Spleen (tissue), 11 donors: ENCODE measurements at regions not wholly inside any gene's neighbourhood (a gene's known extent, or its start where the extent isn't known, plus 50 kb on each side); places are given as distances from the start of the nearest gene placed in this dataset.

Source experiments
- DNase-seq: peaks from one replicate; pipeline ENCODE4 v3.0.0-alpha.2; 2020
- H3K27ac ChIP-seq, 8 donors: fragments of 200-600 bp; sonication (generic) in 7 of 8; 1 replicate in 4 of 8; 2 replicates in 4 of 8; pipeline versions ENCODE4 v1.5.0 to v1.8.0; 2016 to 2021; ENCODE audit warnings: inconsistent platforms in 4 of 8, mild to moderate bottlenecking in 4 of 8, moderate library complexity in 1 of 8
- H3K27me3 ChIP-seq, 7 donors: fragments of 200-600 bp; sonication (generic) in 6 of 7; replicated peaks in 1 of 7; 1 replicate in 4 of 7; 2 replicates in 3 of 7; pipeline versions ENCODE4 v1.5.0 to v1.8.0; 2016 to 2021; ENCODE audit warnings: inconsistent platforms in 3 of 7, mild to moderate bottlenecking in 1 of 7
- H3K36me3 ChIP-seq, 6 donors: fragments of 200-600 bp; sonication (generic) in 5 of 6; 1 replicate in 4 of 6; 2 replicates in 2 of 6; pipeline versions ENCODE4 v1.5.0 to v1.8.0; 2016 to 2021; ENCODE audit warnings: inconsistent platforms in 2 of 6
- H3K4me1 ChIP-seq, 6 donors: fragments of 200-600 bp; sonication (generic) in 5 of 6; 1 replicate in 3 of 6; 2 replicates in 3 of 6; pipeline versions ENCODE4 v1.5.0 to v1.8.0; 2016 to 2021; ENCODE audit warnings: inconsistent platforms in 3 of 6
- H3K4me3 ChIP-seq, 8 donors: fragments of 200-600 bp; sonication (generic) in 7 of 8; 1 replicate in 4 of 8; 2 replicates in 4 of 8; pipeline versions ENCODE4 v1.5.0 to v1.8.0; 2016 to 2021; ENCODE audit warnings: inconsistent platforms in 4 of 8, mild to moderate bottlenecking in 4 of 8, moderate library complexity in 2 of 8
- H3K9me3 ChIP-seq, 8 donors: fragments of 200-600 bp; sonication (generic) in 7 of 8; 1 replicate in 4 of 8; 2 replicates in 4 of 8; pipeline versions ENCODE4 v1.5.0 to v1.8.0; 2016 to 2021; ENCODE audit warnings: inconsistent platforms in 4 of 8
- POLR2A ChIP-seq, 3 donors: fragments of 450-650 bp; IDR thresholded peaks; one replicate each; pipeline ENCODE4 v1.5.1; 2017; ENCODE audit warnings: antibody characterized with exemption in 3 of 3, mild to moderate bottlenecking in 1 of 3
- POLR2AphosphoS5 ChIP-seq, 3 donors: sonication (generic); formaldehyde crosslinking; IDR thresholded peaks; one replicate each; pipeline ENCODE4 v1.5.1; 2017; ENCODE audit warnings: antibody characterized with exemption in 3 of 3
- WGBS, 5 donors: extraction: QIAGEN DNeasy Blood & Tissue Kit in 3 of 5; methylation state at CpG; one replicate each; pipeline versions ENCODE4 v1.1.5 to v1.1.7; 2013 to 2018; 5-methylcytosine and 5-hydroxymethylcytosine counted together
- intact Hi-C: fragments of 100-400 bp; cut with DNase I; formaldehyde crosslinking; loops from one replicate; pipeline ENCODE4 v1.15.0; 2023; ENCODE audit warnings: low total_unique reads
- TF ChIP-seq, protein P1 (sequence below), 11 experiments: fragments of 200-600 bp in 7 of 11; fragments of 450-650 bp in 4 of 11; sonication (generic) in 4 of 11; IDR thresholded peaks in 8 of 11; conservative IDR thresholded peaks in 3 of 11; 1 replicate in 7 of 11; 2 replicates in 4 of 11; pipeline versions ENCODE4 v1.4.0 to v1.8.0; 2016 to 2021; ENCODE audit warnings: antibody characterized with exemption in 11 of 11, inconsistent platforms in 4 of 11, mild to moderate bottlenecking in 1 of 11
- donor health status: healthy with polysubstance abuse.
- donor health status: DM: no; HTN: no; CAD: no; lungs with moderate emphysema.
- donor health status: DM: no; HTN: no; CAD: no.
- donor health status: Bipolar disorder and iron deficiency.
- donor health status: healthy.
- donor health status: DM: no; HTN: no; CAD: no.
- donor health status: DM: yes; HTN: yes; CAD: no.

DNA sequence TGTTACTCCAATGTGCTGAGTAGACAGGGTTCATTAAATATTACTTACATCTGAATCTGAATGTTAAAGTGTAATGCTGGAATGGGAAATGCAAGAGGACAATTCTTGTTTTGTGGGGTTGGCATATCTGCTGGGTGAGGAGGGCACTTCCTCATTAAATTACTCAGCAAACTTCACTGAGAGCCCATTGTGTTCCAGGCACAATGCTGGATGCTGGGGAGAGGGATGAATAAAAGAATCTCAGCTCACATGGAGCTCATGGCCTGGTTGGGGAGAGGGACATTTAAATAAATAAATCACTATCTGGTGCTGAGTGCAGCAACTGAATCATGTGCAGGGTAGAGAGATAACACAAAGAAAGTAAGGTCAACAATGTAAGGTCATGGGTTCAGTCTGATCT lies 199.2 kb upstream of the CFAP20DC start:
- Histone ChIP-seq H3K27ac (peak overlapping the region in 4 of 8 donors; percentile 1 to 68 (median 58)), H3K27me3 (no peaks in the 10 kb centered on the region), H3K9me3 (peaks cover 0 to 6% (median 0%) of the 10 kb centered on the region in 8 donors), H3K36me3 (no peaks in the 10 kb centered on the region), H3K4me3 (no peak overlapping the region), H3K4me1 (peaks cover 0 to 44% (median 22%) of the 10 kb centered on the region in 6 donors)
- intact Hi-C loops, result no loop called here
- TF ChIP-seq, protein P1, sequence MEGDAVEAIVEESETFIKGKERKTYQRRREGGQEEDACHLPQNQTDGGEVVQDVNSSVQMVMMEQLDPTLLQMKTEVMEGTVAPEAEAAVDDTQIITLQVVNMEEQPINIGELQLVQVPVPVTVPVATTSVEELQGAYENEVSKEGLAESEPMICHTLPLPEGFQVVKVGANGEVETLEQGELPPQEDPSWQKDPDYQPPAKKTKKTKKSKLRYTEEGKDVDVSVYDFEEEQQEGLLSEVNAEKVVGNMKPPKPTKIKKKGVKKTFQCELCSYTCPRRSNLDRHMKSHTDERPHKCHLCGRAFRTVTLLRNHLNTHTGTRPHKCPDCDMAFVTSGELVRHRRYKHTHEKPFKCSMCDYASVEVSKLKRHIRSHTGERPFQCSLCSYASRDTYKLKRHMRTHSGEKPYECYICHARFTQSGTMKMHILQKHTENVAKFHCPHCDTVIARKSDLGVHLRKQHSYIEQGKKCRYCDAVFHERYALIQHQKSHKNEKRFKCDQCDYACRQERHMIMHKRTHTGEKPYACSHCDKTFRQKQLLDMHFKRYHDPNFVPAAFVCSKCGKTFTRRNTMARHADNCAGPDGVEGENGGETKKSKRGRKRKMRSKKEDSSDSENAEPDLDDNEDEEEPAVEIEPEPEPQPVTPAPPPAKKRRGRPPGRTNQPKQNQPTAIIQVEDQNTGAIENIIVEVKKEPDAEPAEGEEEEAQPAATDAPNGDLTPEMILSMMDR (IDR thresholded peaks at IDR 0.05 in 8 of 11, conservative IDR thresholded peaks at IDR 0.05 in 3 of 11), result no peak
- TF ChIP-seq POLR2A (IDR thresholded peaks at IDR 0.05), result no peak
- DNase-seq, result no peak

DNA sequence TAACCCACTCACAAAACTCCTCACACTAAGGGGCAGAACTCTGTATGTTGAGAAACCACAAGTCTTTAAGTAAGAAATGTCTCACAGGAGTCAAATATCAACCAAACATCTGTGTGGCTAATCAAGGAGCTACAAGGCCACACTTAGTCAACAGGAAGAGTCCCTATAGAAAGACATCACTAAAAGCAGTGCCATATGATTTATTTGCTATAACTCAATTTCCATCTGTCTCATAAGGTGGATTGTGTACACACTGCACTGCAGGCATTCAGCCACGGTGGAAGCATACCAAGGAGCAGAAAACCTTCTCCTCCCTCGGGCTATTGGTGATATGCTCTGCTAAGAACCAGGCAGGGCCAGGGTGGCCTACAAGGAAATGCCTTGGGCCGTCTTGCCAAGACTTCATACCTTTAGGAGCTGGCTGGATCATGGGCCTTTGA lies 197.6 kb upstream of the CFAP20DC start:
- TF ChIP-seq POLR2AphosphoS5 (IDR thresholded peaks at IDR 0.05) (no peak), POLR2A (IDR thresholded peaks at IDR 0.05) (no peak)
- TF ChIP-seq, protein P1 (IDR thresholded peaks at IDR 0.05 in 8 of 11, conservative IDR thresholded peaks at IDR 0.05 in 3 of 11), result no peak
- H3K4me1 ChIP-seq, result peaks cover 0 to 44% (median 22%) of the 10 kb centered on the region in 6 donors
- no peak for DNase-seq
- intact Hi-C loops, result no loop called here
- WGBS, 5 donors, result 65 to 82% (median 80%) methylated on average over 3 of the region's 3 CpGs
- H3K36me3 ChIP-seq, result no peaks in the 10 kb centered on the region
- H3K27ac ChIP-seq, result peak overlapping the region in 4 of 8 donors; percentile 12 to 67 (median 46)
- H3K9me3 ChIP-seq, result peaks cover 0 to 6% (median 0%) of the 10 kb centered on the region in 8 donors
- no peak overlapping the region for H3K4me3 ChIP-seq
- H3K27me3 ChIP-seq, result no peaks in the 10 kb centered on the region

- intact Hi-C loops, result no loop called here
- no peaks in the 10 kb centered on the region for H3K27me3 ChIP-seq
- H3K36me3 ChIP-seq, result no peaks in the 10 kb centered on the region
- WGBS, 5 donors, result 63 to 77% (median 68%) methylated on average over 3 of the region's 3 CpGs
- TF ChIP-seq, protein P1 (IDR thresholded peaks at IDR 0.05 in 8 of 11, conservative IDR thresholded peaks at IDR 0.05 in 3 of 11), result no peak
- no peak for TF ChIP-seq POLR2A (IDR thresholded peaks at IDR 0.05)
- no peak for TF ChIP-seq POLR2AphosphoS5 (IDR thresholded peaks at IDR 0.05)
- H3K4me3 ChIP-seq, result no peak overlapping the region
- H3K27ac ChIP-seq, result peak overlapping the region in 4 of 8 donors; percentile 12 to 67 (median 46)
- H3K4me1 ChIP-seq, result peaks cover 0 to 44% (median 22%) of the 10 kb centered on the region in 6 donors
- H3K9me3 ChIP-seq, result peaks cover 0 to 6% (median 0%) of the 10 kb centered on the region in 8 donors
- DNase-seq, result no peak
Measured at GRCh38 chr3:59246719-59247401, 197.0 kb upstream of the CFAP20DC start.

DNA sequence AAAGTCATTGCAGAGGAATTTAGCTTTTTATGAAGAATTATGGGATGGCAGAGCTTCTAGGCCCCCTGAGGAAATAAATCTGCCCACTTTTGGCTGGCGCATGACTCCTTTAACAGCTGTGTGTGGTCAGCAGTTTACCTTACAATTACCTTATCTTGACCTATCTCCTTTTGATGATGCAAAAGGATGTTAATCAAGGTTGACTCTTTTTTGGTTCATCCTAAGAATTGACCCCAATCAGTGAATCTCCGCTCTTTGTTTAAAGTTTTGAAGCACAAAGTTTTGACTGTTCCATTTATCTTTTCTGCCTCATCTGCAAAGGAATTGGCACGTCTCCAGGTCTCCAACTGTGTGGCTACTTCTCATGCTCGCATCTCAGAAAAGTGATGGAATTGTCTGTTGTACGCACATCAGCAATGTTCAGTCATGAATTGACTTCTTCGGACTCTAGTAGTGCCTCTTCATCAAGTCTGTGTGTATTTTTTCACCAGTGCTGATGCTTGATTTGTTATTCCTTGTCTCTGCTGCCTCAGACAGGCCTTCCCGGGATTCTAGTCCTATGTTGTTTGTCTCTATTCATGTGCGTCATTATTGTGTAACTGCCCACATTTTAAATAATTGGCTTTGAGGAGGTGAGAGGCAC lies 196.2 kb upstream of the CFAP20DC start:
- peak overlapping the region in 4 of 8 donors; percentile 3 to 67 (median 46) for H3K27ac ChIP-seq
- no peak for TF ChIP-seq POLR2A (IDR thresholded peaks at IDR 0.05)
- TF ChIP-seq POLR2AphosphoS5 (IDR thresholded peaks at IDR 0.05), result no peak
- TF ChIP-seq, protein P1 (IDR thresholded peaks at IDR 0.05 in 8 of 11, conservative IDR thresholded peaks at IDR 0.05 in 3 of 11), result no peak
- peaks cover 0 to 44% (median 22%) of the 10 kb centered on the region in 6 donors for H3K4me1 ChIP-seq
- H3K36me3 ChIP-seq, result no peaks in the 10 kb centered on the region
- 67 to 78% (median 73%) methylated on average over 8 of the region's 8 CpGs for WGBS, 5 donors
- H3K9me3 ChIP-seq, result peaks cover 0 to 6% (median 0%) of the 10 kb centered on the region in 8 donors
- no peak overlapping the region for H3K4me3 ChIP-seq
- DNase-seq, result no peak
- intact Hi-C loops, result no loop called here
- no peaks in the 10 kb centered on the region for H3K27me3 ChIP-seq
